Adipocyte (in vitro differentiated cells): ENCODE measurements at regions not wholly inside any gene's neighbourhood (a gene's known extent, or its start where the extent isn't known, plus 50 kb on each side); places are given as distances from the start of the nearest gene placed in this dataset.
A peak's percentile ranks its signal among the peaks of the same experiment; 100 is the strongest.

Experiments
- DNase-seq: peaks from one replicate; pipeline ENCODE4 v3.0.0-alpha.2; 2015; ENCODE audit warnings: low read depth
- H3K27me3 ChIP-seq: replicated peaks from 2 replicates; pipeline ENCODE4 v1.7.0; 2013; ENCODE audit warnings: mild to moderate bottlenecking, low read length, moderate library complexity; ENCODE audit not compliant: control insufficient read depth, insufficient read depth
- H3K36me3 ChIP-seq: 2 replicates; pipeline ENCODE4 v1.7.0; 2013; ENCODE audit warnings: low read length, mild to moderate bottlenecking, moderate library complexity; ENCODE audit not compliant: control insufficient read depth, insufficient read depth, severe bottlenecking
- H3K4me1 ChIP-seq: 2 replicates; pipeline ENCODE4 v1.7.0; 2013; ENCODE audit warnings: mild to moderate bottlenecking, low read length, moderate library complexity; ENCODE audit not compliant: control insufficient read depth, insufficient read depth
- H3K4me3 ChIP-seq: 2 replicates; pipeline ENCODE4 v1.7.0; 2013; ENCODE audit warnings: mild to moderate bottlenecking, low read length, moderate library complexity
- H3K9ac ChIP-seq: 2 replicates; pipeline ENCODE4 v1.7.0; 2013; ENCODE audit warnings: mild to moderate bottlenecking, low read length, moderate library complexity
- H3K9me3 ChIP-seq: 2 replicates; pipeline ENCODE4 v1.7.0; 2013; ENCODE audit warnings: mild to moderate bottlenecking, low read length, moderate library complexity; ENCODE audit not compliant: control insufficient read depth

DNA sequence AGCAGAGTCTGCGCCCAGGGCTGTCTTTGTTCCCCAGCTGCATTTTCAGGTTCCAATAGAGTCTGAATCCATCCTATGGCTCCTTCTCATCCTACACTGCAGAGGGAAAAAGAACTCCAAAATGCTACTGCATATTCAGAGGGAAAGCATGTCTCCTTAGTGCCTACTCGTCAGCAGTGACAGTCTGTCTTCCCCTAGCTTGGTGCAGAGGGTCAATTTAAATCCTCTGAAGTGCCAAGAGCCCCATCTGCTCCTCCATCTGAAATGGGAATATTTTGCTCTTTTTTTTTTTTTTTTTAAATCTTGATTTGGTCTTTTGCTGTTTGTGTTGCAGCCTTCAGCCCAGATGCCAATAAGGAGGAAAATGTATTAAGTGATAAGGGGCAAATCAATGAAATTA lies 199.3 kb downstream of the RNF144A start:
- Histone ChIP-seq H3K9me3 (no peaks in the 10 kb centered on the region), H3K27me3 (no peaks in the 10 kb centered on the region), H3K4me1 (no peaks in the 10 kb centered on the region), H3K36me3 (no peaks in the 10 kb centered on the region), H3K9ac (no peak overlapping the region), H3K4me3 (no peak overlapping the region)
- no peak for DNase-seq

DNA sequence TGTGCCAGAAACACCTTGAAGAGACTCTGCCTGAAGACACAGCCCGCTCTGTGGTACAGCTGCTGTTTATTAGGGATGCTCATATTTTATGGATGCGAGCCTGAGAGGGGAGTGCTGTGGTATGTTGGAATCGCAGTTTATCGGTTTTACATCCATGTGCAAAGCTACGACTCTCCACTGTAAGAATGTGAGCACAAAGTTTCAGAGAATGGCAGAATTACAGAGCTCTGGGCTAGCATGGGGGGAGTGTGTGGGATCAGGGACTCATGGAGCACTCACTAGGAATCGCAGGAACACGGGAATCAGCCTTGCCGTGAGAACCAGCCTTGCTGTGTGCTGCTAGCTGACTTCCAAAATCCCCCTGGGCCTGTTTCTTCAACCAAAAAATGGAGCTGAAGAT lies 199.9 kb downstream of the RNF144A start:
- Histone ChIP-seq H3K27me3 (no peaks in the 10 kb centered on the region), H3K36me3 (no peaks in the 10 kb centered on the region), H3K9me3 (no peaks in the 10 kb centered on the region), H3K4me3 (no peak overlapping the region), H3K9ac (no peak overlapping the region), H3K4me1 (no peaks in the 10 kb centered on the region)
- no peak for DNase-seq

- no peaks in the 10 kb centered on the region for H3K4me1 ChIP-seq
- no peaks in the 10 kb centered on the region for H3K9me3 ChIP-seq
Measured at GRCh38 chr2:7118606-7119131, 201.5 kb downstream of the RNF144A start.

GRCh38 chr2:7119132-7119835 lies 202.1 kb downstream of the RNF144A start:
- peak; percentile 79 for DNase-seq

More at GRCh38 chr2:7118606-7119131, 201.5 kb downstream of the RNF144A start:
- no peak for DNase-seq
- no peaks in the 10 kb centered on the region for H3K36me3 ChIP-seq
- H3K9ac ChIP-seq: no peak overlapping the region
- H3K27me3 ChIP-seq: no peaks in the 10 kb centered on the region
- no peak overlapping the region for H3K4me3 ChIP-seq

DNA sequence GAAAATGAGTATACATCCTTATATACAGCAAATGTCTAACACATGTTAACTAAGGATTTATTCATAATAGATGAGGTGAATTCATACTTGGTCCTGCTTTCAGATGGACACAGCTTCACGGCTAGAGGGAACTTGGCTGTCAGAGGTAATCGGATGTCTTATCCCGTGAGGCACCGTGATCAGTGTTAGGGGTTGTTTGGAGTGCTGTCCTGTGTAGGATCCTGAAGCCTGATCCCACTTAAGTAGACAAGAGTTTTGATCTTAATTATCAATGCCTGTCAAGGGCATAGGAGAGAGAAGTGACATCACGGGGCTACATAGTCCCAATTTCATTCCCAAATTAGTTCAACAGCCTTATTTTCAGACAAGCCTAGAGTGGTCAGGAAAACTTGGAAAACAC lies 204.6 kb downstream of the RNF144A start:
- no peaks in the 10 kb centered on the region for H3K4me1 ChIP-seq
- H3K9me3 ChIP-seq: no peaks in the 10 kb centered on the region
- H3K9ac ChIP-seq: no peak overlapping the region
- no peak overlapping the region for H3K4me3 ChIP-seq
- no peak for DNase-seq
- no peaks in the 10 kb centered on the region for H3K27me3 ChIP-seq
- no peaks in the 10 kb centered on the region for H3K36me3 ChIP-seq

More at GRCh38 chr2:7119132-7119835, 202.1 kb downstream of the RNF144A start:
- no peak overlapping the region for H3K4me3 ChIP-seq
- H3K4me1 ChIP-seq: no peaks in the 10 kb centered on the region
- no peaks in the 10 kb centered on the region for H3K9me3 ChIP-seq
- H3K9ac ChIP-seq: no peak overlapping the region
- no peaks in the 10 kb centered on the region for H3K27me3 ChIP-seq
- H3K36me3 ChIP-seq: no peaks in the 10 kb centered on the region

GRCh38 chr2:7127156-7127555 lies 209.9 kb downstream of the RNF144A start:
- no peaks in the 10 kb centered on the region for H3K9me3 ChIP-seq
- no peaks in the 10 kb centered on the region for H3K4me1 ChIP-seq
- H3K27me3 ChIP-seq: no peaks in the 10 kb centered on the region
- no peak for DNase-seq
- H3K4me3 ChIP-seq: no peak overlapping the region
- H3K9ac ChIP-seq: no peak overlapping the region
- no peaks in the 10 kb centered on the region for H3K36me3 ChIP-seq

DNA sequence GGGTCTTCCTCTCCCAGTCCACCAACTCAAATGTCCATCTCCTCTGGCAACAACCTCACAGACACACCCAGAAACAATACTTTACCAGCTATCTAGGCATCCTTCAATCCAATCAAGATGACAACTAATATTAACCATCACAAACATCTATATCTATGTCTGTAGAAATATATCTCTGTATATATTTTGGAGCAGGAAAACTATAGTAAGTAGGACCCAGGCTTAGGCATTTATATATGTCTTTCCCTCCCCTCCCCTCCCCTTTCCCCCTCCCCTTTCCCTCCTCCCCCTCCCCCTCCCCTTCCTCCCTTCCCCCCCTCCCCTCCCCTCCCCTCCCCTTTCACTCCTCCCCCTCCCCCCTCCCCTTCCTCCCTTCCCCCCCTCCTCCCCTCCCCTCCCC lies 210.5 kb downstream of the RNF144A start:
- Histone ChIP-seq H3K36me3 (no peaks in the 10 kb centered on the region), H3K9ac (no peak overlapping the region), H3K9me3 (no peaks in the 10 kb centered on the region), H3K27me3 (no peaks in the 10 kb centered on the region), H3K4me3 (no peak overlapping the region), H3K4me1 (no peaks in the 10 kb centered on the region)
- no peak for DNase-seq

- DNase-seq: no peak
- Histone ChIP-seq H3K27me3 (no peaks in the 10 kb centered on the region), H3K4me3 (no peak overlapping the region), H3K9me3 (no peaks in the 10 kb centered on the region), H3K9ac (no peak overlapping the region), H3K4me1 (no peaks in the 10 kb centered on the region), H3K36me3 (no peaks in the 10 kb centered on the region)
Measured at GRCh38 chr2:7131261-7131660, 214.0 kb downstream of the RNF144A start.

GRCh38 chr2:7132753-7133152 lies 215.5 kb downstream of the RNF144A start:
- H3K36me3 ChIP-seq: no peaks in the 10 kb centered on the region
- no peaks in the 10 kb centered on the region for H3K27me3 ChIP-seq
- H3K9me3 ChIP-seq: no peaks in the 10 kb centered on the region
- DNase-seq: peak; percentile 12
- H3K4me1 ChIP-seq: no peaks in the 10 kb centered on the region
- H3K4me3 ChIP-seq: no peak overlapping the region
- no peak overlapping the region for H3K9ac ChIP-seq

DNA sequence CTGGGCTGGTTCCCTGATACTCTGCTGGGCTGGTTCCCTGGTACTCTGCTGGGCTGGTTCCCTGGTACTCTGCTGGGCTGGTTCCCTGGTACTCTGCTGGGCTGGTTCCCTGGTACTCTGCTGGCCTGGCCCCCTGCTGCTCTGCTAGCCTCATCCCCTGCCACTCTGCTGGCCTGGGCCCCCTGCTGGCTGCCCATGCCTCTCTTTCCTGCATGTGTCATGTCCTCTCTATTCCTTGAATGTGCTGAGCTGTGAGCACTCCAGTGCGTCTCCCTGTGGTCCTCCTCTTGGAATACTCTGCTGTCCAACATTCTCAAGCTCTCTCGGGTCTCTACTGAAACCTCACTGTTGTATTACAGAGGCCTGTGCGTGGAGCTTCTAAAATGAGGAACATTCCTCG lies 216.3 kb downstream of the RNF144A start:
- H3K36me3 ChIP-seq: no peaks in the 10 kb centered on the region
- peak; percentile 13 for DNase-seq
- no peaks in the 10 kb centered on the region for H3K9me3 ChIP-seq
- no peaks in the 10 kb centered on the region for H3K27me3 ChIP-seq
- H3K9ac ChIP-seq: no peak overlapping the region
- no peaks in the 10 kb centered on the region for H3K4me1 ChIP-seq
- no peak overlapping the region for H3K4me3 ChIP-seq

- H3K9me3 ChIP-seq: peaks cover 11% of the 10 kb centered on the region
- H3K36me3 ChIP-seq: no peaks in the 10 kb centered on the region
- no peak for DNase-seq
- no peak overlapping the region for H3K4me3 ChIP-seq
- no peaks in the 10 kb centered on the region for H3K4me1 ChIP-seq
- no peak overlapping the region for H3K9ac ChIP-seq
- no peaks in the 10 kb centered on the region for H3K27me3 ChIP-seq
Measured at GRCh38 chr2:7140306-7140705, 223.1 kb downstream of the RNF144A start.

DNA sequence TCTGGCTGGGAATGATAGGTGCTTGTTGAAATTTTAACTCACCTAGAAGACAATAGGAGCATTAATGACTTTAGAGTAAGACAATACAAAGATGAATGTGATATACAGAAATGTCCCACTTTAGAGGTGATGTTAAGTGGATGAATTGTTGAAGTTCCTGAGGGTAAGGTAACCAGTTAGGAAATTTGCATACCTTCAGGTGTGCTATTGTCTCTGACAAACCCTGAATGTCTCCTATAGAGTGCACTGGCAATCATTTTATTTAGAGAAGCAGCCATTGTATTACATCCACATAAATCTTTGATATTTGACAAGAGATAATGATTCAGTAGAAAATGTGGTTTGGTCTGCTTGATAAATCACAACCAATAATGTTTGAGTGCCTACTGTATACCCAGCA lies 228.5 kb downstream of the RNF144A start:
- H3K4me1 ChIP-seq: no peaks in the 10 kb centered on the region
- no peak overlapping the region for H3K4me3 ChIP-seq
- no peak for DNase-seq
- H3K27me3 ChIP-seq: no peaks in the 10 kb centered on the region
- no peaks in the 10 kb centered on the region for H3K36me3 ChIP-seq
- H3K9ac ChIP-seq: no peak overlapping the region
- peaks cover 11% of the 10 kb centered on the region for H3K9me3 ChIP-seq
